Nephron (organoid): ENCODE measurements at regions not wholly inside any gene's neighbourhood (a gene's known extent, or its start where the extent isn't known, plus 50 kb on each side); places are given as distances from the start of the nearest gene placed in this dataset.

Experiments used
- H3K27ac Mint-ChIP-seq, 3 experiments: 2 replicates each; pipeline ENCODE4 v1.8.0; 2020; ENCODE audit warnings: mixed read lengths in 3 of 3, mild to moderate bottlenecking in 2 of 3, moderate library complexity in 1 of 3
- H3K27me3 Mint-ChIP-seq: 2 replicates; pipeline ENCODE4 v1.8.0; 2021; ENCODE audit warnings: low read depth, mild to moderate bottlenecking, moderate library complexity, mixed read lengths
- H3K36me3 Mint-ChIP-seq: 2 replicates; pipeline ENCODE4 v1.8.0; 2020; ENCODE audit warnings: low read depth, mixed read lengths
- H3K4me1 Mint-ChIP-seq: 2 replicates; pipeline ENCODE4 v1.8.0; 2020; ENCODE audit warnings: mixed read lengths
- H3K4me3 Mint-ChIP-seq, 3 experiments: 2 replicates each; pipeline ENCODE4 v1.8.0; 2020; ENCODE audit warnings: mild to moderate bottlenecking in 3 of 3, mixed read lengths in 3 of 3, moderate library complexity in 2 of 3
- H3K9me3 Mint-ChIP-seq: 2 replicates; pipeline ENCODE4 v1.8.0; 2020; ENCODE audit warnings: mixed read lengths
- TF ChIP-seq, protein P1 (sequence below), 3 experiments: fragments of 200-600 bp; sonication (generic); IDR thresholded peaks; one replicate each; pipeline ENCODE4 v1.5.0; 2021; ENCODE audit warnings: antibody characterized with exemption in 3 of 3; ENCODE audit not compliant: unreplicated experiment in 3 of 3

- Mint-ChIP-seq H3K4me3 (no peak overlapping the region), H3K27me3 (peaks cover 7% of the 10 kb centered on the region), H3K27ac (no peak overlapping the region), H3K36me3 (peaks cover 4% of the 10 kb centered on the region), H3K4me1 (no peaks in the 10 kb centered on the region), H3K9me3 (peaks cover 18% of the 10 kb centered on the region)
- TF ChIP-seq, protein P1, sequence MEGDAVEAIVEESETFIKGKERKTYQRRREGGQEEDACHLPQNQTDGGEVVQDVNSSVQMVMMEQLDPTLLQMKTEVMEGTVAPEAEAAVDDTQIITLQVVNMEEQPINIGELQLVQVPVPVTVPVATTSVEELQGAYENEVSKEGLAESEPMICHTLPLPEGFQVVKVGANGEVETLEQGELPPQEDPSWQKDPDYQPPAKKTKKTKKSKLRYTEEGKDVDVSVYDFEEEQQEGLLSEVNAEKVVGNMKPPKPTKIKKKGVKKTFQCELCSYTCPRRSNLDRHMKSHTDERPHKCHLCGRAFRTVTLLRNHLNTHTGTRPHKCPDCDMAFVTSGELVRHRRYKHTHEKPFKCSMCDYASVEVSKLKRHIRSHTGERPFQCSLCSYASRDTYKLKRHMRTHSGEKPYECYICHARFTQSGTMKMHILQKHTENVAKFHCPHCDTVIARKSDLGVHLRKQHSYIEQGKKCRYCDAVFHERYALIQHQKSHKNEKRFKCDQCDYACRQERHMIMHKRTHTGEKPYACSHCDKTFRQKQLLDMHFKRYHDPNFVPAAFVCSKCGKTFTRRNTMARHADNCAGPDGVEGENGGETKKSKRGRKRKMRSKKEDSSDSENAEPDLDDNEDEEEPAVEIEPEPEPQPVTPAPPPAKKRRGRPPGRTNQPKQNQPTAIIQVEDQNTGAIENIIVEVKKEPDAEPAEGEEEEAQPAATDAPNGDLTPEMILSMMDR (IDR thresholded peaks at IDR 0.05; ENCODE audit: unreplicated experiment in 3 of 3): no peak
Measured at GRCh38 chr2:164178835-164179465, 442.3 kb downstream of the GRB14 start.

DNA sequence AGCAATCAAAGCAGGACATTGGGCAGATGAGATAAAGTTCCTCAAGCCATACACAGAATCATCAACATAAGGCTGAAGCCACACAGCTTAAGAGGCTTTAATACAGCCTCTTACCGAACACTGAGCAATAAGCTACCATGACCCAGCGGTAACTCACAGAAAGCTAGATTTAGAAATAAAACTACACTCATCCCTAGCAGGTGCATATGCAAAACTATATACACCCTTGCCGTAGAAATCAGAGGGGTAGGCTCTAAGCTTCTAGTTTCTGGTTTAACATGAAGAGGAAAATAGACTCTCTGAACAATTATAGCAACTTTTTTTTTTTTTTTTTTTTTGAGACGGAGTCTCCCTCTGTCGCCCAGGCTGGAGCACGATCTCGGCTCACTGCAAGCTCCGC, 428.8 kb upstream of the FIGN start:
- Mint-ChIP-seq H3K4me1 (no peaks in the 10 kb centered on the region), H3K27ac (no peak overlapping the region), H3K36me3 (no peaks in the 10 kb centered on the region), H3K27me3 (peaks cover 3% of the 10 kb centered on the region), H3K4me3 (no peak overlapping the region), H3K9me3 (peaks cover 12% of the 10 kb centered on the region)
- TF ChIP-seq, protein P1 (IDR thresholded peaks at IDR 0.05; ENCODE audit: unreplicated experiment in 3 of 3): no peak

GRCh38 chr2:164155558-164155957, 419.8 kb upstream of the FIGN start:
- TF ChIP-seq, protein P1 (IDR thresholded peaks at IDR 0.05; ENCODE audit: unreplicated experiment in 3 of 3): no peak
- Mint-ChIP-seq H3K27me3 (no peaks in the 10 kb centered on the region), H3K4me3 (no peak overlapping the region), H3K36me3 (no peaks in the 10 kb centered on the region), H3K4me1 (no peaks in the 10 kb centered on the region), H3K9me3 (peaks cover 5% of the 10 kb centered on the region), H3K27ac (no peak overlapping the region)

DNA sequence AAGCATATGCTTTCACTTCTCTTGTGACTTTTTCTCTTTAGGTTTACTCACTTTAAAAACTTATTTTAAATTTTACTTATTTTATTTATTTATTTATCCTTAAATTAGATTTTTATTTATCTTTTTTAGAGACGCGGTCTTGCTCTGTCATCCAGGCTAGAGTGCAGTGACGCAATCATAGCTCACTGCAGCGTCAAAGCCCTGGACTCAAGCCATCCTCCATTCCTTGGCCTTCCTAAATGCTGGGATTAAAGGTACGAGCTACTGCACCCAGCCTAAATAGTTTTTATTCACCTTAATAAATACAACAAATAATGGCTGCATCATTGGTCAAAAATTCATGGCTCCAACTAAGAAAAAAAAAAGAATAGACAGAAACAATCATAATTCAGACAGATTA, 415.7 kb upstream of the FIGN start:
- Mint-ChIP-seq H3K9me3 (no peaks in the 10 kb centered on the region), H3K36me3 (no peaks in the 10 kb centered on the region), H3K4me3 (no peak overlapping the region), H3K4me1 (no peaks in the 10 kb centered on the region), H3K27ac (no peak overlapping the region), H3K27me3 (peaks cover 3% of the 10 kb centered on the region)
- TF ChIP-seq, protein P1 (IDR thresholded peaks at IDR 0.05; ENCODE audit: unreplicated experiment in 3 of 3): no peak

- Mint-ChIP-seq H3K4me1 (no peaks in the 10 kb centered on the region), H3K27ac (no peak overlapping the region), H3K9me3 (no peaks in the 10 kb centered on the region), H3K4me3 (no peak overlapping the region), H3K36me3 (no peaks in the 10 kb centered on the region), H3K27me3 (peaks cover 3% of the 10 kb centered on the region)
- TF ChIP-seq, protein P1 (IDR thresholded peaks at IDR 0.05; ENCODE audit: unreplicated experiment in 3 of 3): no peak
Measured at GRCh38 chr2:164150604-164151003, 414.8 kb upstream of the FIGN start.

DNA sequence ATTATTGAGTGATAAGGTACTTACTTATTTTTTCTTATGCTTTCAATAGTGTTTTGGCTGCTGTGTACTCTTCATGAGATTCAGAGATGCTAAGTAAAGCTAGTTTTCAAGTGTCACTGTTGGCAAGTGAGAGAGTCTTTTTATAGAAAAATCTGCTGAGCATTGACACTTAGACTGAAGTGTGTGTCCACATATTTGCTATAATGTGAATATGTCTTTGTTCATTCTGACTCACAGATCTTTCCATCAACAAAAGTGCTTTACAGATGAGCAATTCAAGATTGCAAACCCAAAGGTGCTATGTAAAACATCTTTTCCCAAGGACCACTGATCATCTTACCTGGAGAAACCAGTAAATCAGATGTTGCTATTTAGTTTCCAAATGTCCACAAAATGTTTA, 410.6 kb upstream of the FIGN start:
- TF ChIP-seq, protein P1 (IDR thresholded peaks at IDR 0.05; ENCODE audit: unreplicated experiment in 3 of 3): no peak
- Mint-ChIP-seq H3K4me1 (no peaks in the 10 kb centered on the region), H3K9me3 (no peaks in the 10 kb centered on the region), H3K27me3 (peaks cover 8% of the 10 kb centered on the region), H3K27ac (no peak overlapping the region), H3K36me3 (no peaks in the 10 kb centered on the region), H3K4me3 (no peak overlapping the region)
